ENCODE measurements at regions not wholly inside any gene's neighbourhood (a gene's known extent, or its start where the extent isn't known, plus 50 kb on each side); places are given as distances from the start of the nearest gene placed in this dataset.

DNA sequence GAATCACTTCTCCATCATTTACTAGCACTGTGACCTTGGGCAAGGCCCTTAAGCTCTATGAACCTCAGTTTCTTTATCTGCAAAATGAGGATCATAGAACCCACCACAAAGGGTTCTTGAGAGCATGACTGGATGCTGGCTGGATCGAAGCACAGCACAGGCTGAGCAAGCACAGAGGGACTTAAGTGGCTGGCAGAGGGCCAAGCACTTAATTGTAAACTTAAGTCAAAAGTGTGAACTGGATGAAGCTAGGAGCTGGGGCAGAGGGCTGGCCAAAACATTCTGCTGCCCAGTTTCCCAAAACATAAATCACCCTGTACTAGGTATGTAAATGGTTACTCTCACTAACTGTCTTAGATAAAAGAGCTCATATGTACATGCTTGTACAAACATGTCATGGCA, 112.3 kb upstream of the WWC1 start:
- no peak for FAIRE-seq

DNA sequence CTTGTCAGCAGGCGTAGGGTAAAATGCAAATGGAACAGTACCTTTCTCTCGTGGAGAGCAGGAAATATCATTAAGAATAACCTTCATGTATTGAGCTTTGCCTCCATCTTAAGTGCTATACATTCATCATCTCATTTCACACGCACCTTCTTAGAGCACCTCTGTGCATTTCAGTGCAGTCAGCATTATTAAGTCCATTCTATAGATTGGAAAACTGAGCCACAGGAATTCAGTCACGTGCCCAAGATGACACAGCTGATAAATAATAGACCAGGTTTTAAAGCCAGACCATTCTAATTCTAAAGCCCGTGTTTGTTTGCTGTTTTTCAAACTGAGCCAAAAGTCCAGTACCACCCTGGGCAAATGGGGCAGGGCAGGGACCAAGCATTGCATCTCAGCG, 109.2 kb upstream of the WWC1 start:
- FAIRE-seq, result no peak

DNA sequence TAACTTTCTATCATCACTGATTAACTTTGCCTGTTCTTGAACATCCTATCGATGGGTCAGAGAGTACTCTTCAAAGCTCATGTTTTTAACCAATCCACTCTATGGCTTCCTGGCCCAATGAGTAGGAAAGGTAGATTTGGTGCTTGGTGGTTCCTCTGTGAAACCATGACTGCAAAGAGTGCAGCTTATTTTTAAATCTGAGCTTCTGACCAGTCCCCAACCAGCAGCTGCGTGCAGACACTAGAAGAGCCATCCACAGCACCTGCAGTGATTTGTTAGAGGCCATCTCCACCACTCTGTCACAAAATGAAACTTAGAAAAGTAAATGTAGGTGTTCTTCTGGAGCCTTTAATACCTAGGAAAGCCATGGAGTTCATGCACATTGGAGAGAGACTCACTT, 107.3 kb upstream of the WWC1 start:
- FAIRE-seq, result no peak

DNA sequence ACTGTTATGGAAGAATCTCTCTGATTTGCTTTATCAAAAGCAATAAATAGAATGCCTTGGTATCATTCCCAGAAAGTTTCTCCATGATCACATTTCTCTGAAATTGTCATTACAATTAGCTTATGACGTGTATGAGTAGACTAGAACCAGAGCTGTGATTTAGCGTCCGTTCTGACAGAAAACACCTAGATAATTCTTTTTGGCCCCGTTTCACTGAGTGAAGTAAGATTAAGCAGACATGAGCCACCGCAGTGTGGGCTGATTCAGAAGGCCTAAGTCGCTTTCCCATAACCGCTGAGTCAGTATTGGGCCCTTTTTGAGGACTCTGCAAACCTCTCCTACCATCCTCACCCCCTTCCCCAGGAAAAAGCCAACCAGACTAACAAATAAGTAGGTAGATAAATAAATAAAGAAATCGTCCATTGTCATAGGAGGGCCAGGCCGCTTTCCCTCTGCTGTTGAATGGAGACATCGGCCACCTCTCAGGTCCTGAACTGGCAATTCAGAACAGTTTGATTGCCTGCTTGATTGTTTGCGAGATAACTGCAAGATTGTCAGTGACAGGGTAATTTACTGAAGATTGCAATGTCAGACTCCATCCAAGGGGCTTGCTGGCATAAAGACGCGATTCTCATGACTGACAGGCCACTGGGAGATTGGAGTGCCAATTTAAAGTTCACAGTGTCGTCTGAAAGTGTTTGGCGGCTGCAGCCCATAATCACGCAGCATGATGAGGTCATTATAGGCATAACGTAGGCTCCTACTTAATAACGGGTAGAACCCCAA, 105.0 kb upstream of the WWC1 start:
- FAIRE-seq, result no peak

DNA sequence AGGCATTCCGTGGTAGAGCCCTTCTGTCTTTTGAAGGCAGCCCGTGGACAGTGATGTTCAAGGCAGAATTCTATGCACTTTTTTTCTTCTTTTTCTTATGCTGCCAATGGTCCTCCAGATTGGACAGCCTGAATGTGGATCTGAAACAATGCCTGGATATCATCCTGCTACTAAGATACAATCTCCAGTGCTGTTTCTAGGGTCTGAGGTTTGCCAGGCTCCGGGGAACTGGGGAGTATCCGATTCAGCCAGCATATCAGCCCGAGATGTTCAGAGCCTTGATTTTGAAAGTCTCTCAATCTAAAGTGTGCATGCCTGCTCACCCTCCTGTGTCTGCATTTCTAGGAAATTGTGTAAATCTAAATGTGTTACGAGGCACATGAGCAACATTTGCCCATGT, 103.8 kb upstream of the WWC1 start:
- no peak for FAIRE-seq

DNA sequence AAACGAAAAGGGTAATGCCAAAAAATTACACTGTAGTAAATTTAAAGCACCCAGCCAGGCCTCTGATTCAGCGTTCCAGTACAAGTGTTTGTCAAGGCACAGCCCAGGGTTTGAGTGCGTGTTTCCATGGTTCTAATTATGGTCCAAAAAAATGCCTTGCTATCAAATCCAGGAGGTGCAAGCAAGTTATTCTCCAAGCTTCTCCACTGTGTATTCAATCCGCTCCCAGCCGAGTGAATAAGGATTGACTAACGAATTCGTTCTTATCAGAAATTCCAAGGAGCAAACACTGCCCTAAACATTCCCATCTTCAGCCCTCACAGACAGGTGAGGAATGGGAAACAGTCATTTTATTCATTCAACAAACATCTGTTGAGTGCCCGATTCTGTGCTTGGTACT, 103.3 kb upstream of the WWC1 start:
- no peak for FAIRE-seq

DNA sequence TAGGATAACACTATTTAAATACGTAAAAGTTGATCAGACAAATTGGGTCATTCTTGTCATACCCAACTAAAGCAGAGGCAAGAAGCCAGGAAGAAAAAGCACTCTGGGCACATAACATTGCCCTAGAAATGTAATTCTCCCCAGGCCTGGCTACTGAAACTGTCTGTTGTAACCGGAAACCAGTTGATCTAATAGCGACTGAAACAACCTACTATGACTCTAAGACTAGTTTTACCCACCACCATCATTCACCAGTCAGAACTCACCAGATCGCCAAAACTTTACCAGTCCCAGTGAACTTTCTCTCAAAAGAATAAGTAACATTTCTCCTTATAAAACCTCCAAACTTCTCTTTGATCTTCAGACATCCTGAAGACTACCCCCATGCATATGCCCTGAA, 99.3 kb upstream of the WWC1 start:
- no peak for FAIRE-seq

DNA sequence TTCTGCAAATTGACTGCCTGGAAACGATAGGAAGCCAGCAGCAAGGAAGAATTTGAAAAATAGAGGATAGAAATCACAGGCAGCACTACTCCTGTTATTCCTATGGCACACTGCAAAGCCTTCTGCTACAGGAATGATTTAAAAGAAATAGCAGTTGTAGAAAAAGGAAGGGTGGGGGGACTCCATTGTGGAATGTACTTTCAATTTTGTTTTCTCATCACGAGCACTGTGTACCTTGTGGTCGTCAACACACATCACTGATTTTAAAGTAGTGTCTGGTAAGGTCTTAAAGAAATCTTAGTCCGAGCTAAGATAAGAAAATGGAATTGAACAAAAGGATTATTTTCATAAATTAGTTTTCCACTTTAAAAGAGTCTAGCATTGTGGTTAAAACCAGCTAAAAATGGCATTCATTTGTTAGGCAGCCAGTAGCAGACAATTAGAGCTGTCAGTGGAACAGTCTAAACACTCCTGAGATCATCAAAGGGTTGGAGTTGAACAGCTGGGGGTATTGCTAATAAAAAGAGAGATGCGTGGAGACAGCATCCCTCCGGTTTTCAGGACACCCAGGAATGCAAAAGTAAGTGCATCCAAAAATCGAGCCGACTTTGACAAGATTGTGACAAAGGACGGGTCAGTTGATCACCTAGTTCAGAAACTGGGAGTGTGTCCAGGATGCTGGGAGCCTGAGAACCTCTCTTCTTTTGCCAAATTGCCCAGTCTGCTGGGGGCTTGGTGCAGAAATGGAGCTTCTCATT, 97.8 kb upstream of the WWC1 start:
- FAIRE-seq, result no peak

DNA sequence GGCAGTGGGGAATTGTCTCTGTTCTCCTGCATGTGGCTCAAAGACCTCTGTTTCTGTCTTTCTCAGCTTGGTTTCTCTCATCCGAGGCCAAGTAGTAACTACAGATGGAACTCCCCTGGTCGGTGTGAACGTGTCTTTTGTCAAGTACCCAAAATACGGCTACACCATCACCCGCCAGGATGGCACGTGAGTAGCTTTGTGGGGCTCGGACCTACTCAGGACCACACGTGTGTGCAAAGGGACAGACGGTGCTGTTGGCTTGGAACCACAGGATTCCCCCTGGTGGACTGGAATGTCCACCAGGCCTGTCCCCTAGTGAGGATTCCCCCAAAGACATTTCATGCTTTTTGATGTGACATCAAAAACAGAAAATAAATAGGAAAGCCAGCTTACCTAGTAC, 96.3 kb upstream of the WWC1 start:
- no peak for FAIRE-seq

DNA sequence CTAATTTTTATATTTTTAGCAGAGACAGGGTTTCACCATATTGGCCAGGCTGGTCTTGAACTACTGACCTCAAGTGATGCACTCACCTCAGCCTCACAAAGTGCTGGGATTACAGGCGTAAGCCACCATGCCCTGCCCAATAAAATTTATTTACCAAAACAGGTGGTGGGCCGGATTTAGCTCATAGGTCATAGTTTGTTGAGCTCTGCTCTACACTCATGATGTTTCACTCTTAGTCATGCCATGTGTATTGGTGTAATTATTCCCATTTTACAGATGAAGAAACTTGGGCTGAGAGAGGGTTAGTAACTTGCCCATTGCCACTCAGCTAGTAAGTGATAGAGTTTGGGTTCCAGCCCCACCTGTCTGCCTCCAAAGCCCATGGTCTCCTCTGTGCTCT, 93.1 kb upstream of the WWC1 start:
- FAIRE-seq, result no peak

DNA sequence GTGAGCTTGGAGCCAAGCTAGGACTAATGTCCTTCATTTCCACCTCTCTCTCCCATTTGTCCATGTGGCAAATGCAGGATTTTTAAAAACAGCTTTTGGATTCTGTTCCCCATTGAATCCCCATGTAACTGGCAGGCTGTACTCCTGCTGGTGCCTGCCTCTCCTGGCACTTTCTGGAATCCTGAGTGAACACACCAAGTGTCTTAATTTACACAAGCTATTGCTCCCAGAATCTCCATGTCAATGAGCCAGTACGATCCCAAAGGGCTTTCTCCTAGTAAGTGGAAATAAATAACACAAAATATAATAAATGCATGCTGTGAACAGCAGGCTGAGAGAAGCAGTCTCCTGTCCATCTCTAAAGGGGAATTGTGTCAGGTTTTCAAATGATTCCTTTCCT, 88.4 kb upstream of the WWC1 start:
- FAIRE-seq, result no peak

DNA sequence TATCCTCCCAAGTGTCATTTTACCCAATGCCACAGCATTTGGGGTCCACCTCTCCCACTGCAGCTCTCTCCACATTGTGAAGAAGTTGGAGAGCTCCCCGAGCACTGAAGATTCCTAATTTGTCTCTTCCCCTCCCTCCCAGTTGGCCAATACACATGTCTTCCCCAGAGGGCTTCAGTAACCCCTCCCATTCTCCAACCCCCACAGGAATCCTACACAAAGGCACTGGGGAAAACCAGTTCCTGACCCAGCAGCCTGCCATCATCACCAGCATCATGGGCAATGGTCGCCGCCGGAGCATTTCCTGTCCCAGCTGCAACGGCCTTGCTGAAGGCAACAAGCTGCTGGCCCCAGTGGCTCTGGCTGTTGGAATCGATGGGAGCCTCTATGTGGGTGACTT, 87.3 kb upstream of the WWC1 start:
- FAIRE-seq, result no peak

DNA sequence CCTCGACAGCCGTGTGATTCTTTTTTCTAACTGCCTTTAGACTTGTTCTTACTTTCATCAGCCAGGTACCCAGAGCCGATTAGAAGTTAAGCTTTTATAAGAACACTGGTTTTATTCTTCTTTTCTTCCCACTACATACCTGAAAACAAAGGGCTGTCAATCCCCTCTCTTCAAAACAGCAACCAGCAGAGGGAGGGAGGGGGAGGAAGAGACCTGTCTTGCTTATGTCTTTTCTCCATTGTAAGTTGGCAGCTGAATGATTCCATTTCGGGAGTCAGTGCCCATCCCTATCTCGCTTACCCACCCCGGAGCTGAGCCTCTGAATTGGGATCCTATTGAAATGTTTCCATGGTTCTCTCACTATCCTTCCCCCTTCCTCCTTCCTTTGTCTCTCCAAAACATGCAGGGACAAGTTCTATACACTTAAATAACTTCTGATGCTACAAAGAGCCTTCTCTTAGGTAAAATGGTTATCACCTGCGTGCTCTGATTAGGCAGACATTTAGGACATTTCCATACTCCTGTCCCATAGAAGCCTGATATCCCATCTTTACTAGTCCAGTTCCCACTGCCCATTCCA, 83.9 kb upstream of the WWC1 start:
- FAIRE-seq, result no peak

DNA sequence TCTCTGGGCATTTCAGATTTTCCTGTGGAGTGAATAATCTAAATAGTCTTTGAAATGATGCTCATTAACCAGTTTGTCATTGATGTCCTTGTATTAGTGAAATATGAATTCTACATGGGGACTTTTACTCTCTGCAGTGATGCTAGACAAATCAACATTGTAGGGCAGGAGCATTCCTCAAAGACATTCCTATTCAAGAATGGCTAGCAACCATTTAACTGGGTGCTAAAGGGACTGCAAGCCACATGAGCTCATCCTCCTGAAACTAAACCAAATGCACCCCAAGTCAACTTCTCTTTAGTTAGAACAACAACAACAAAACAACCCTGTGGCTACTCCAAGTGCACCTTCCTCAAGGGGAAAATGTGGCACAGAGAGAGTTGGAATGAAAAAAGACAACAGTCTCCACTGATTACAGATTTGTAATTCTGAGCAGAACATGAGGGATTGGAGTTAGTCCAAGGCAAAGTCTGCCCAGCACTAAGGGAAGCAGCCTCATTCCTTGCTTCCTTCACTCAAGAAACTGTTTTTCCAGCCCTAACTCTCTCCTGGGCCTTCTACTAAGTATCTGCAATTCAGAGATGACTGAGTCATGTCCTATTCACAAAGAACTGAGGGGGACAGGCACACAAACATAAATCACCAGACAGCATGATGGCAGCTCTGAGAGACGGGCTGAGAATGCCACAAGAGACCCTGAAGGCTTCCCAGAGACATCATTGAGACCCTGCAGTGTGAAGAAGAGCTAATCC, 82.0 kb upstream of the WWC1 start:
- FAIRE-seq, result no peak

DNA sequence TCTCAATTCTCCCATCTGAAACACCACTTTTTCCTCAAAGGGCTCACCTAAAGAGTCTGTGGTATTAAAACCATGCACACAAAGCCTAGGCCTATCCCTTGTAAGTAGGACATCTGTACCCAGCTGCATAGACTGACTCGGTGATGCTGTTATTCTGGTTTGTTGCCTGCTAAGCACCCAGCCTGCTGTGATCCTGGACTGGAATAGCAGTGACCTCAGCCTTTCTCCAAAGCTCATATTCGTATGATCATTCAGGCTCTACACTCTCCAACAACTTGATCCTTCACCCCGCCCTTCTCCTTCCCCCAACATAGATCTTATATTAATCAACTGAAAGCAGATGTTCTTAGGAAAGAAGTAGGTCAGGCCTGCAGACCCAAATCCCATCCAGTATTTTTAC, 81.4 kb upstream of the WWC1 start:
- FAIRE-seq, result no peak

DNA sequence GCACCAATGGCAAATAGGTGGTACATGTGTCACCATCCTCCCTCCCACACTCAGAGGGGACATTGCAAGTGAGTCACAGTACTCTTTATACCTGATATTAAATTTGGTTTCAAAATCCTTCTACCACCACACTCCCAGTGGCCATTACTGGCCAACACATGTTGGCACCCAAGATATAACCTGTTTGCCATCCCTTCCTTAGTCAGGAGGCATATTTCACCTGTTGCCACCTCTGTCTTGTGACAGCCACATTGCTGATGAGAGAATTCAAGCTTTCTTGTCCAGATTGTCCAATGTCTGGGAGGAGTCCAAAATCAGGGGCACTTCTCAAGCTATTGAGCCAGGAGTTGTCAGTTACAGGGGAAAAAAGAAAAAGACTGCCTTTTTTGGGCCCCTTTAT, 80.2 kb upstream of the WWC1 start:
- no peak for FAIRE-seq

DNA sequence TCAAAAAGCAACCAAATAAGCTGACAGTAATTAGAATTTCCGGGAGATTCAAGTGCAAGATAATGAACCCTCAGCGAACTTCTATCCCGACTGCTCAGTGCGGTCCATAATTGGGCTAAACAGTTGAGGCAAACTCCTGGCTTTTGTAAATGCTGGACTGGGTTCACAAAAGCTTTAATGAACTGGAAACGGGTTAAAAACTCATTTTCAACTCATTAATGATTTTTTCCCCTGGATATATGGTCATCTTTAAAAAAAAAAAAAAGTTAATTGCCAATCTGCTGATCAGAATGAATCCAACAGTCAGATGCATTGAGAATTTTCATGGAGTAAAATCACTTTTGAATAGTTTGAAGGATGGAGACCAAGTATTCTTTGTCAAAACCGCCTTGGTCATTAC, 79.5 kb upstream of the WWC1 start:
- FAIRE-seq, result no peak

DNA sequence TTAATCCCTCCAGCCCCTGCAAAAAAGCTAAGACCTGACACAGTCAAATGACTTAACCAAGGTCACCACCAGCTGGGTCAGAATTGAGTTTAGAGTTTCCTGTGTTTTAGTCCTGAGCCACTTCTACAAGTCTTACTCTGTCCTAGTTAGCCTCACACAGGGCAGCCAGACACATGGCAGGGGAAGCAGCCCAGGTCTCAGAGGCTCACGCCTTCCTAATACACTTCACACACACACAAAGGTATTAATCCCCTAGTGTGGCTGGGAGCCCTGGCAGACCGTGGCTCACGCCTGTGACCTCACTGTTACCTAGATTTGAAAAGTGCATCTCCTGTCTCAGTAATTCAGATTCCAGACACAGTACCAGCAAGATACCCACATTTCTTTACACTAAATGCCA, 77.4 kb upstream of the WWC1 start:
- no peak for FAIRE-seq

DNA sequence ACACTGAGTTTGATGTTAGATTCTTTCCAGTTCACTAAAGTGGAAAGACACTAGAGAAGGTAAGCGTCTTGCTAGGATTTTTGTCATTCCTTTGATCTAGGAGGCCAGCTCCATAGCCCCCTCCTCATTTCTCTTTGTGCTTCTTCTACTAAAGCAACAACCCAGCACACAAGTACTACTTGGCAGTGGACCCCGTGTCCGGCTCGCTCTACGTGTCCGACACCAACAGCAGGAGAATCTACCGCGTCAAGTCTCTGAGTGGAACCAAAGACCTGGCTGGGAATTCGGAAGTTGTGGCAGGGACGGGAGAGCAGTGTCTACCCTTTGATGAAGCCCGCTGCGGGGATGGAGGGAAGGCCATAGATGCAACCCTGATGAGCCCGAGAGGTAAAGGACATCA, 76.6 kb upstream of the WWC1 start:
- no peak for FAIRE-seq

DNA sequence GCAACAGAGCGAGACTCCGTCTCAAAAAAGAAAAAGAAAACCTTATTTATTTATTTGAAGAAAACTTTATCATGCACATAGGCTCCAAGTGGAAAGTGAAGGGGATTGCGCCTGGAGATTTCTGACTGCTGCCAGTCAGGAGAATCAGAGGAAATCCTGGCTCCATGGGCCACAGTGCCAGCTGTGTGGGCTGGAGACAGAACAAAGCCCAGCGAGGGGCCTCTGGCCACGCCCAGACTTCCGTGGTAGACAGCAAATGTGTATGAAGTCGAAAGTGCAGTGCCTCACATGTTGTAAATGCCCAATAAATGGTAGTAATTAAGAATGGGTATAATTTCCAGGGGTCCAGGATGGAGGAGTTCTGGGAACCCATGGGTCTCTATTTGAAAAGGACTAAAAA, 75.8 kb upstream of the WWC1 start:
- FAIRE-seq, result no peak

DNA sequence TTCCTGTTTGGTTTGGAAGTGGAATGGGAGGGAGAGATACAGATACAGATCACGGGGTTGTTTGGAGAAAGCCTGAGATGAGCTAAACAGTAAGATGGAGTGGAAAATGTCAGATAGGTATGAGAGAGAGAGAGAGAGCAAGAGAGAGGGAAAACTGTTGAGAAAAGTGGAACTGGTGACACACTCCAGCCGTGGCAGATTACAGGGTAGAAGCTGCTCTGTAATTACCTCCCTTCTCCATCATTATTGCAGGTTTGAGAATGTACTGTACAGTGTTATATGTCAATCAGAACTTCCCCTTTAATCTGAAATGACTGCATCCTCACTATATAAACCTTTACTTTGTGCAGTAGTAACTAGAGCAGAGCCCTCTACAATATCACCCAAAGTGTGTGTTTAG, 74.5 kb upstream of the WWC1 start:
- FAIRE-seq, result no peak

DNA sequence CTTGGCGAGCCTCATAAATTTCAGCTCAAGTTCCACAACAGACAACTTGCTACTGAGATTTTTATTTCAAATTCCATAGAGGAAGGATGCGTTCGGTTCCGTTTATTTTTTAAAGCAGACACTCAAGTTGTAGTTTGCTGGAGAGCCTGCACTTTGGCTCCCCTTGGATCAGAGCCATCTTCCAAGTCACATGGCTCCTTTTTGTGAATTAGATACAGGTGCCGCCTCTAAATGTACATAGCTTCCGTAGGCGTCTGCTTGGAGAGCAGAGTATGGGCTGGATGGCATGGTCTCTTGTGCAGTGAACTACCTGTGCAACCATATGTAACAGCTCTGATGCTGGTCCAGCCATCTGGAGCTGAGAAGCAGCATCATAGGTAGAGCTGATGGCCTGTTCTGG, 73.9 kb upstream of the WWC1 start:
- FAIRE-seq, result no peak

DNA sequence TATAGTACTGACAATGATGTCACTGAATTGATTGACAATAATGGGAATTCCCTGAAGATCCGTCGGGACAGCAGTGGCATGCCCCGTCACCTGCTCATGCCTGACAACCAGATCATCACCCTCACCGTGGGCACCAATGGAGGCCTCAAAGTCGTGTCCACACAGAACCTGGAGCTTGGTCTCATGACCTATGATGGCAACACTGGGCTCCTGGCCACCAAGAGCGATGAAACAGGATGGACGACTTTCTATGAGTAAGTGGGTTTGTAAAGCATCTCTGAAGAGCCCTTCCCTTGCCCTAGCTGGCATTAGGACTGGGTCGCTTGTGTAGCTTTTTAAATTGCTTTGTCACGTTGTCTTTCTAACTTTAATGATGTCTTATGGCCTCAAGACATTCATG, 72.7 kb upstream of the WWC1 start:
- no peak for FAIRE-seq
